Tibial artery (tissue), 4 donors: ENCODE measurements at regions not wholly inside any gene's neighbourhood (a gene's known extent, or its start where the extent isn't known, plus 50 kb on each side); places are given as distances from the start of the nearest gene placed in this dataset.

Source experiments
- DNase-seq, 2 donors: peaks; one replicate each; pipeline ENCODE4 v3.0.0-alpha.2; 2019
- H3K27ac ChIP-seq, 2 donors: fragments of 200-600 bp; sonication (generic) in 1 of 2; 1 replicate in 1 of 2; 2 replicates in 1 of 2; pipeline ENCODE4 v1.5.1; 2018 to 2019; ENCODE audit warnings: mild to moderate bottlenecking in 1 of 2
- H3K27me3 ChIP-seq, 2 donors: fragments of 200-600 bp; sonication (generic) in 1 of 2; one replicate each; pipeline versions ENCODE4 v1.5.1 to v1.6.0; 2016 to 2019
- H3K36me3 ChIP-seq, 3 donors: fragments of 200-600 bp; sonication (generic) in 2 of 3; one replicate each; pipeline ENCODE4 v1.5.1; 2016 to 2019; ENCODE audit warnings: mild to moderate bottlenecking in 2 of 3
- H3K4me1 ChIP-seq, 4 donors: fragments of 200-600 bp; sonication (generic) in 2 of 4; 1 replicate in 3 of 4; 2 replicates in 1 of 4; pipeline ENCODE4 v1.5.1; 2016 to 2019
- H3K4me3 ChIP-seq, 2 donors: fragments of 200-600 bp; sonication (generic) in 1 of 2; 1 replicate in 1 of 2; 2 replicates in 1 of 2; pipeline ENCODE4 v1.5.1; 2018 to 2019; ENCODE audit warnings: mild to moderate bottlenecking in 2 of 2
- H3K9me3 ChIP-seq, 3 donors: fragments of 200-600 bp; sonication (generic) in 1 of 3; one replicate each; pipeline ENCODE4 v1.5.1; 2016 to 2019
- intact Hi-C: fragments of 100-400 bp; cut with DNase I; formaldehyde crosslinking; loops from one replicate; pipeline ENCODE4 v1.15.0; 2023; ENCODE audit warnings: low total_unique reads
- TF ChIP-seq, protein P1 (sequence below), 2 experiments: fragments of 200-600 bp in 1 of 2; fragments of 450-650 bp in 1 of 2; IDR thresholded peaks; one replicate each; pipeline ENCODE4 v1.5.1; 2017 to 2019; ENCODE audit warnings: antibody characterized with exemption in 2 of 2, mild to moderate bottlenecking in 1 of 2, moderate library complexity in 1 of 2

DNA sequence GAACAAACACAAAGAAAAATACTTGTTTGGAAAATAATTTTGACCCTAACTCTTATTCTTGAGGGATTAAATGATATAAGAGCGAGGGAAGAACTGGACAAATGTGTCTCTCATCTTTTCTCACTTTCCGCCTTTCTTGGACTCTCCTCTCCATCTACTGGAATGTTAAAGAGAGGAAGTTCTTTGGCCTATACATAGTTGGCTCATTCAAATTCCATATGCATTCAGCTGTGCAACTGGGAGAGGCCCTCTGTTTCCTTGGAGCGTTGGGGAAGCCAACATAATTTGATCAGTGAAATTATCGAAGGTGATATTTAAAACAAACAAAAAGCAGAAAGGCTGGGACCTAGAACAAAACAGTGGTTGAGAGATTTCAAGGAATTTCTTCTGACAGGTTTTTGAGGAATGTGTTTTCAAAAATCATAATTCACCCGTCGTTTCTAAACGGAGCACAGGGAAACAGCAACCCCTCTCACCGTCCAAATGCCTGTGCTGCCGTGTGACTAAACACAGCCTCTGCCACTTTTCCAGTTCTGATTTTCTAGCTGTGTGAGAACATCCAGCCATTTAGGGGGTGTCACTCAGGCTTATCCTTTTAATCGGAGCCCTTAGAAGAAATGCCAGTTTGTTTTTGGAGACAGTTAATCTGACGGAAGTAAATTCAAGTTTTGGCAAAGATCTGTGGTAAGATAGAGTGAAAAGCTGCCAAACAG is 489.9 kb downstream of the SOX2 start:
- intact Hi-C loops, result no loop called here
- H3K27ac ChIP-seq, result no peak overlapping the region
- H3K27me3 ChIP-seq, result no peaks in the 10 kb centered on the region
- no peak for DNase-seq
- H3K4me1 ChIP-seq, result no peaks in the 10 kb centered on the region
- H3K4me3 ChIP-seq, result no peak overlapping the region
- H3K36me3 ChIP-seq, result no peaks in the 10 kb centered on the region
- no peaks in the 10 kb centered on the region for H3K9me3 ChIP-seq
- TF ChIP-seq, protein P1, sequence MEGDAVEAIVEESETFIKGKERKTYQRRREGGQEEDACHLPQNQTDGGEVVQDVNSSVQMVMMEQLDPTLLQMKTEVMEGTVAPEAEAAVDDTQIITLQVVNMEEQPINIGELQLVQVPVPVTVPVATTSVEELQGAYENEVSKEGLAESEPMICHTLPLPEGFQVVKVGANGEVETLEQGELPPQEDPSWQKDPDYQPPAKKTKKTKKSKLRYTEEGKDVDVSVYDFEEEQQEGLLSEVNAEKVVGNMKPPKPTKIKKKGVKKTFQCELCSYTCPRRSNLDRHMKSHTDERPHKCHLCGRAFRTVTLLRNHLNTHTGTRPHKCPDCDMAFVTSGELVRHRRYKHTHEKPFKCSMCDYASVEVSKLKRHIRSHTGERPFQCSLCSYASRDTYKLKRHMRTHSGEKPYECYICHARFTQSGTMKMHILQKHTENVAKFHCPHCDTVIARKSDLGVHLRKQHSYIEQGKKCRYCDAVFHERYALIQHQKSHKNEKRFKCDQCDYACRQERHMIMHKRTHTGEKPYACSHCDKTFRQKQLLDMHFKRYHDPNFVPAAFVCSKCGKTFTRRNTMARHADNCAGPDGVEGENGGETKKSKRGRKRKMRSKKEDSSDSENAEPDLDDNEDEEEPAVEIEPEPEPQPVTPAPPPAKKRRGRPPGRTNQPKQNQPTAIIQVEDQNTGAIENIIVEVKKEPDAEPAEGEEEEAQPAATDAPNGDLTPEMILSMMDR (IDR thresholded peaks at IDR 0.05), result no peak

GRCh38 chr3:182212479-182213076 is 500.9 kb downstream of the SOX2 start:
- Histone ChIP-seq H3K27me3 (no peaks in the 10 kb centered on the region), H3K4me1 (no peaks in the 10 kb centered on the region), H3K27ac (no peak overlapping the region), H3K9me3 (no peaks in the 10 kb centered on the region), H3K36me3 (no peaks in the 10 kb centered on the region), H3K4me3 (no peak overlapping the region)
- TF ChIP-seq, protein P1 (IDR thresholded peaks at IDR 0.05), result no peak
- intact Hi-C loops, result no loop called here
- no peak for DNase-seq

GRCh38 chr3:182214416-182214815 is 502.7 kb downstream of the SOX2 start:
- TF ChIP-seq, protein P1 (IDR thresholded peaks at IDR 0.05), result no peak

DNA sequence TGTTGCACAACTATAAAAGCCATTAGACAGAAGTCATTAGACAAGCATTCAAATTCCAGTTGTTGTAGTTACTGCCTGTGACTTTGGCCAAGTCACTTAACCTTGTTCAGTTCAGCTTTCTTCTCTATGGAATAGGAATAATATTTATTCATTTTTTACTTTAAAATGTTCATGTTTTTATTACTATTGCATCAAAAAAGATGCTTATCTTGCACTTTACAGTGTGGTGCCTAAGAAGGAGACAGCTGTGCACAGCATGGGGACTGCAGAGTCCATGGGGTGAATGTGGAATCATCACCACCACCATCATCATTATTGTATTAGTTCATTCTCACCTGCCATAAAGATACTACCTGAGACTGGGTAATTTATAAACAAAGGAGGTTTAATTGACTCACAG is 504.2 kb downstream of the SOX2 start:
- no peaks in the 10 kb centered on the region for H3K9me3 ChIP-seq
- TF ChIP-seq, protein P1 (IDR thresholded peaks at IDR 0.05), result no peak
- H3K4me1 ChIP-seq, result no peaks in the 10 kb centered on the region
- no peaks in the 10 kb centered on the region for H3K36me3 ChIP-seq
- no peak overlapping the region for H3K4me3 ChIP-seq
- intact Hi-C loops, result no loop called here
- H3K27ac ChIP-seq, result no peak overlapping the region
- no peak for DNase-seq
- H3K27me3 ChIP-seq, result no peaks in the 10 kb centered on the region

More at GRCh38 chr3:182214416-182214815, 502.7 kb downstream of the SOX2 start:
- Histone ChIP-seq H3K4me3 (no peak overlapping the region), H3K4me1 (no peaks in the 10 kb centered on the region), H3K36me3 (no peaks in the 10 kb centered on the region), H3K27ac (no peak overlapping the region), H3K9me3 (no peaks in the 10 kb centered on the region), H3K27me3 (no peaks in the 10 kb centered on the region)
- intact Hi-C loops, result no loop called here
- DNase-seq, result no peak

DNA sequence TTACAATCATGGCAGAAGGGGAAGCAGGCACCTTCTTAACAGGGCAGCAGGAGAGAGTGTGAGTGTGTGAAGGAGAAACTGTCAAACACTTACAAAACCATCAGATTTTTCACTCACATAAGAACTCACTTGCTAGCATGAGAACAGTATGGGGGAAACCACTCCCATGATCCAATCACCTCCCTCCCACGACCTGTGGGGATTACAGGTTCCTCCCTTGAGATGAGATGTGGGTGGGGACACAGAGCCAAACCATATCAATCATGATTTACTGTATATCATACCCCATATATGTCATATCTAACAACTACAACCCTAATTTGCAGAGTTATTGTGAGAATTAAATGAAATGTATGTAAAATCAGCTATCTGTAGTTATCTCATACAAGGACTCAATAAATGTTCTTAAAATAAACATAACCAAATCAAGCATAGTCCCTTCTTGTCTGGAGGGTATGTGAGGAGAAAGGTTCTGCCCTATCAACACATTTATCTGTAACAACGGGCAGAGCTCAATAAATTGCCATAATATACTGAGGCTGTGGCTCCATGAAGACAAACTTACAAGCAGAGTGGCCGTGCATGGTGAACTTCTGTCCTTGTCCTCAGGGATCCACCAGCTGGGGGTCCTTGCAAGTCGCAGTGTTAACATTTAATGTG is 504.7 kb downstream of the SOX2 start:
- DNase-seq, result no peak
- no peaks in the 10 kb centered on the region for H3K9me3 ChIP-seq
- H3K36me3 ChIP-seq, result no peaks in the 10 kb centered on the region
- no peaks in the 10 kb centered on the region for H3K27me3 ChIP-seq
- no peak overlapping the region for H3K4me3 ChIP-seq
- intact Hi-C loops, result no loop called here
- no peaks in the 10 kb centered on the region for H3K4me1 ChIP-seq
- no peak overlapping the region for H3K27ac ChIP-seq
- TF ChIP-seq, protein P1 (IDR thresholded peaks at IDR 0.05), result no peak
